ENCODE measurements at regions not wholly inside any gene's neighbourhood (a gene's known extent, or its start where the extent isn't known, plus 50 kb on each side); places are given as distances from the start of the nearest gene placed in this dataset.

- TF ChIP-seq EZH2 (IDR thresholded peaks at IDR 0.05; ENCODE audit: insufficient read depth, poor library complexity, severe bottlenecking) (no peak), EZH2phosphoT487 (IDR thresholded peaks at IDR 0.05; ENCODE audit: insufficient read depth, low read depth) (no peak)
Observed at GRCh38 chr4:167779280-167779679, 313.1 kb upstream of the ANXA10 start.
